Ishikawa (cell line): ENCODE measurements at regions not wholly inside any gene's neighbourhood (a gene's known extent, or its start where the extent isn't known, plus 50 kb on each side); places are given as distances from the start of the nearest gene placed in this dataset.

ENCODE experiments used
- CEBPB ChIP-seq: IDR thresholded peaks from 2 replicates; pipeline ENCODE4 v1.6.1; 2012
- CREB1 ChIP-seq: IDR thresholded peaks from 2 replicates; pipeline ENCODE4 v1.6.1; 2012; ENCODE audit warnings: low read depth
- EGR1 ChIP-seq: IDR thresholded peaks from 2 replicates; pipeline ENCODE4 v1.6.1; 2012
- EP300 ChIP-seq: IDR thresholded peaks from 2 replicates; pipeline ENCODE4 v1.6.1; 2012; ENCODE audit warnings: borderline replicate concordance
- MAX ChIP-seq: IDR thresholded peaks from 2 replicates; pipeline ENCODE4 v1.6.1; 2012
- NFIC ChIP-seq: IDR thresholded peaks from 2 replicates; pipeline ENCODE4 v1.6.1; 2012
- RAD21 ChIP-seq: IDR thresholded peaks from 2 replicates; pipeline ENCODE4 v1.6.1; 2012; ENCODE audit warnings: low read depth
- YY1 ChIP-seq: IDR thresholded peaks from 2 replicates; pipeline ENCODE4 v1.6.1; 2012; ENCODE audit warnings: low read depth
- TF ChIP-seq, protein P1 (sequence below): IDR thresholded peaks from 2 replicates; pipeline ENCODE4 v1.6.1; 2012; ENCODE audit warnings: low read depth, mild to moderate bottlenecking

DNA sequence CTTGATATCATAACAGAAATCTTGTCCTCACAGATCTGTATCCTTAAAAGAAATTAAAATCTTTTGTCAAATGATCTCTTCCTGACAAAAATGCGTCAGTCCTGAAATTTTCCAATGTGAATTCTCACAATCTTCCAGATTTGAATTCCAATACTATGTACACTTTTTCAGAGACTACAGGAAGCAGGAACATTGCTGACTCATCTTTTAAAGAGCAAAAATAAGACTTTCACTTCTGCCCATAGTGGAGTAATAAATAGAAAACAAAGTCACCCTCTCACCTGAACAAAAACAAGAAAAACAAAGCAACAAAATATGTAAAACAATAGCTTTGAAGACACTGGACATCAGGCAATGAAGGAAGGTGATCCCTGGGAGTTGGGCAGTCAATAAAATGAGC, 167.0 kb upstream of the IPO5 start:
- TF ChIP-seq EGR1 (no peak), YY1 (no peak), NFIC (no peak), EP300 (no peak), MAX (no peak), CREB1 (no peak), CEBPB (no peak), RAD21 (no peak)
- TF ChIP-seq, protein P1, sequence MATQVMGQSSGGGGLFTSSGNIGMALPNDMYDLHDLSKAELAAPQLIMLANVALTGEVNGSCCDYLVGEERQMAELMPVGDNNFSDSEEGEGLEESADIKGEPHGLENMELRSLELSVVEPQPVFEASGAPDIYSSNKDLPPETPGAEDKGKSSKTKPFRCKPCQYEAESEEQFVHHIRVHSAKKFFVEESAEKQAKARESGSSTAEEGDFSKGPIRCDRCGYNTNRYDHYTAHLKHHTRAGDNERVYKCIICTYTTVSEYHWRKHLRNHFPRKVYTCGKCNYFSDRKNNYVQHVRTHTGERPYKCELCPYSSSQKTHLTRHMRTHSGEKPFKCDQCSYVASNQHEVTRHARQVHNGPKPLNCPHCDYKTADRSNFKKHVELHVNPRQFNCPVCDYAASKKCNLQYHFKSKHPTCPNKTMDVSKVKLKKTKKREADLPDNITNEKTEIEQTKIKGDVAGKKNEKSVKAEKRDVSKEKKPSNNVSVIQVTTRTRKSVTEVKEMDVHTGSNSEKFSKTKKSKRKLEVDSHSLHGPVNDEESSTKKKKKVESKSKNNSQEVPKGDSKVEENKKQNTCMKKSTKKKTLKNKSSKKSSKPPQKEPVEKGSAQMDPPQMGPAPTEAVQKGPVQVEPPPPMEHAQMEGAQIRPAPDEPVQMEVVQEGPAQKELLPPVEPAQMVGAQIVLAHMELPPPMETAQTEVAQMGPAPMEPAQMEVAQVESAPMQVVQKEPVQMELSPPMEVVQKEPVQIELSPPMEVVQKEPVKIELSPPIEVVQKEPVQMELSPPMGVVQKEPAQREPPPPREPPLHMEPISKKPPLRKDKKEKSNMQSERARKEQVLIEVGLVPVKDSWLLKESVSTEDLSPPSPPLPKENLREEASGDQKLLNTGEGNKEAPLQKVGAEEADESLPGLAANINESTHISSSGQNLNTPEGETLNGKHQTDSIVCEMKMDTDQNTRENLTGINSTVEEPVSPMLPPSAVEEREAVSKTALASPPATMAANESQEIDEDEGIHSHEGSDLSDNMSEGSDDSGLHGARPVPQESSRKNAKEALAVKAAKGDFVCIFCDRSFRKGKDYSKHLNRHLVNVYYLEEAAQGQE, result no peak
